EL (cell line): ENCODE measurements at regions not wholly inside any gene's neighbourhood (a gene's known extent, or its start where the extent isn't known, plus 50 kb on each side); places are given as distances from the start of the nearest gene placed in this dataset.
"Not testable (repeated sequence)": the region's sequence is repeated elsewhere in the genome, so short reads cannot be mapped to it uniquely, and the experiment has no call there.

Experiments
- DNase-seq: peaks from one replicate; pipeline ENCODE4 v3.0.0-alpha.2; 2016

DNA sequence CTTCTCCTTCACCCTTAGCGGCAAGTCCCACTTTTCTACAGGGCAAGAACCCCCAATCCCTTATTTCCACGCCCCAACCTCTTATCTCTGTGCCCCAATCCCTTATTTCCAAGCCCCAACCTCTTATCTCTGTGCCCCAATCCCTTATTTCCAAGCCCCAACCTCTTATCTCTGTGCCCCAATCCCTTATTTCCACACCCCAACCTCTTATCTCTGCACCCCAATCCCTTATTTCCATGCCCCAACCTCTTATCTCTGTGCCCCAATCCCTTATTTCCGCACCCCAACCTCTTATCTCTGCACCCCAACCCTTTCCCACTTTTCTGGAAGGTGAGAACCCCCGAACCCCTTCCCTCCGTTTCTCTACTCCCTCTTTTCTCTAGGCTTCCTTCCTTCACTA, 116.1 kb upstream of the GJE1 start:
- DNase-seq, result not testable (repeated sequence)

- not testable (repeated sequence) for DNase-seq
Observed at GRCh38 chr6:142015463-142015862, 117.3 kb upstream of the GJE1 start.

DNA sequence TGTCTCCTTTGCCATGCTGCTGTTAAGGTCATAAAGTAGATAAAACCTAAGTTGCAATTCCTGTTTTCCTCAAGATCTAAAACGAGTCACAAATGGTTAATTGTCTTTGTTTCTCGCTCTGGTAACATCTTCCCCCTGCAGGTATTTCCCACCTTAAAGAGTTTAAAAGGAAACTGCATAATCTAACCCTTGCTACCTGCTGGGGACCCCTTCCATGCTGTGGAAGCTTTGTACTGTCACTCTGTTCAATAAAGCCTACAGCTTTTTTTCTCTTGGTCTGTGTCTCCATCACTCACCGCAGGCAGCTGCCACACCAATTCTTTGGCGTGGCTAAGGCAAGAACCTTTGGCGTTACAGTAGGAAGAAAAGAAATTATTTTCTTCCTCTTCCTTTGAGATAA, 117.7 kb upstream of the GJE1 start:
- DNase-seq, result no peak

GRCh38 chr6:142014515-142014914, 118.2 kb upstream of the GJE1 start:
- peak; percentile 98 for DNase-seq

DNA sequence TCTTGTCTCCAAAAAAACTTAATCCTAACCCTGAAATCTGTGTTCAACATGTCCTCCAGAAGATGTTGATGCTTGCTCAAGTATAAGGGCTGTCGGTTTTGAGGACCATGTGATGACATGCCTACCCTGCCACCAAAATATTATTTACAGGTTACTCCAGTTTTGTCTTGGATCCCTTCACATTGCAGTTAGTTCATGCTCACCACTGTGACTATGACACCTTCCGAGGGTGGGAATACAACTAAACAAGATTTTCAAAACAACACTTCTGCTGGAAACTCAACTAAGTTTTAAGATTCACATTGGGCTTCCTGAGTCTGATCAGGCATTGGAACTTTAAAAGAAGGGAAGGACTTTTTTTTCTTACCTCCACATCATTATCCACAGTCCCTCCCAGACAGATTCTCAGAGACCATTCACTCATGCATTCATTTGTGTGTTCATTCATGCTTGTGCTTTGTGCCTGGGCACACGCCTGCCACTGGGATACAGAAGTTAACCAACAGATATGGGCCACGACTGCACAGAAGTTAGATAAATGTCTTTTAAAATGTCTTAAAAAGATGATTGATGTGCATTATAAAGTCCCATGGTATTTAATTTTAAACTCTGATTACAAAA, 118.7 kb upstream of the GJE1 start:
- DNase-seq, result peak; percentile 36

DNA sequence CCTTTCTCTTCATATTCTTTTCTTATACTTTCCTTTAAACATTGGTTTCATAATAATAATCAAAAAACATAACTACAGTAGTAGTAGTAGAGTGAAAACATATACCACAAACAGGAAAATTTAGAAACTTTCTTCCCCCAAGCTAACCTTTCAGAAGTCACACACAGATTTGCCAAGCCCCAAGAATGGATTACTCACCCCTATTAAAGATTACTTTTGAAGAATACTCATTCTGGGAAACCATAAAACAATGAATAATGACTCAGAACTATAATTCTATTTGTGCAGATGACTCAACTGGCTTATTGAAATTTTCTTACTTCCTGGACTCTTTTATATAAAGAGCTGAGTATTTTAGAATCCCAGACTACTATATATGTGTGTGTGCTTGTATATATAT, 119.4 kb upstream of the GJE1 start:
- DNase-seq, result peak; percentile 93

- peak; percentile 16 for DNase-seq
Observed at GRCh38 chr6:142011775-142012174, 121.0 kb upstream of the GJE1 start.

GRCh38 chr6:142011156-142011555, 121.6 kb upstream of the GJE1 start:
- DNase-seq, result peak; percentile 55

GRCh38 chr6:142009647-142010046, 123.1 kb upstream of the GJE1 start:
- DNase-seq, result peak; percentile 69

- no peak for DNase-seq
Observed at GRCh38 chr6:142008781-142009180, 123.9 kb upstream of the GJE1 start.

- DNase-seq, result peak; percentile 35
Observed at GRCh38 chr6:142008016-142008735, 124.5 kb upstream of the GJE1 start.

DNA sequence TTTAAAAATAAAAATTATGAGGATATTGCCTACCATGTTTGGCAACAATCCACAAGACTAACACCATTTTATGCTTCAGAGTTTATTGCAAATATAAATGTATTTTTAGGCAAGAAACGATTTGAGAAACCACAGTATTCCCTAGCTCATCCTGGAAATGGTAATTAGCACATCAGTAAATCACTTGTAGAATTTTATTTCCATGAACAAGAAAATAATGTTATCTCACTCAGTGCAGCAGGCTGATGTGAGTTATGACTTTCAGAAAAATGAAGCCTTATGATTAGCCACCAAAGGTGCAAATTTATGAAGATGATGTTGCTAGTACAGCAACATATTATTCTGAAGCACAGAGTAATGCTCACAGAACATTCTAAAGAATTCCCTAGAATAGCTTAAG, 127.7 kb upstream of the GJE1 start:
- no peak for DNase-seq

DNA sequence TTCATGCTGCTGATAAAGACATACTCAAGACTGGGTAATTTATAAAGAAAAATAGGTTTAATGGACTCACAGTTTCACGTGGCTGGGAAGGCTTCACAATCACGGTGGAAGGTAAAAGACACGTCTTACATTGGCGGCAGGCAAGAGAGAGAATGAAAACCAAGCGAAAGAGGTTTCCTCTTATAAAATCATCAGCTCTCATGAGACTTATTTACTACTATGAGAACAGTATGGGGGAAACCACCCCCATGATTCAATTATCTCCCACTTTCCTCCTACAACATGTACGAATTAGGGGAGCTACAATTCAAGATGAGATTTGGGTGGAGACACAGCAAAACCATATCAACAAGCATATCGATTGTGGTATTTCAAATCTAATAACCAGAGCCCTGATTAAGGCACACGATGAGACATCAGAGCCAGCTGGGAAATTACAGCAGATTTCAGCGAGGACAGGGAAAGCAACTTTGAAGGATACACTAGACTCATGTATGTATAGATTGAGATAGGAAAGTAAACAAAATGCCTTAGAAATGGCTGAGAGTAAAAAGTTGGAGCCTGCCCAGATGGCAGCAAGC, 129.8 kb upstream of the GJE1 start:
- no peak for DNase-seq

DNA sequence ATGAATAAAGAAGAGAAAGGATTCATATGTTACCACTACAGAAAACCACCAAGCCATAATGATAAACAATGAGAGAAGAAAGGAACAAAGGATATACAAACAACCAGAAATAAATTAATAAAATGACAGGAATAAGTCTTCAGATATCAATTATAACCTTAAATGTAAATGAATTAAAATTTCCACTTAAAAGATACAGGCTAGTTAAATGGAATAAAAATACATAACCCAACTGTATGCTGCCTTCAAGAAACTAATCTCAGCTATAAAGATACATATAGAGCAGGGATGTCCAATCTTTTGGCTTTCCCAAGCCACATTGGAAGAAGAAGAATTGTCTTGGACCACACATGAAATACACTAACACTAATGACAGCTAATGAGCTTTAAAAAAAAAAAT, 135.9 kb upstream of the GJE1 start:
- DNase-seq, result no peak

GRCh38 chr6:141992109-141992508, 140.6 kb upstream of the GJE1 start:
- no peak for DNase-seq

- no peak for DNase-seq
Observed at GRCh38 chr6:141990840-141991239, 141.9 kb upstream of the GJE1 start.

- no peak for DNase-seq
Observed at GRCh38 chr6:141989706-141989959, 143.1 kb upstream of the GJE1 start.

DNA sequence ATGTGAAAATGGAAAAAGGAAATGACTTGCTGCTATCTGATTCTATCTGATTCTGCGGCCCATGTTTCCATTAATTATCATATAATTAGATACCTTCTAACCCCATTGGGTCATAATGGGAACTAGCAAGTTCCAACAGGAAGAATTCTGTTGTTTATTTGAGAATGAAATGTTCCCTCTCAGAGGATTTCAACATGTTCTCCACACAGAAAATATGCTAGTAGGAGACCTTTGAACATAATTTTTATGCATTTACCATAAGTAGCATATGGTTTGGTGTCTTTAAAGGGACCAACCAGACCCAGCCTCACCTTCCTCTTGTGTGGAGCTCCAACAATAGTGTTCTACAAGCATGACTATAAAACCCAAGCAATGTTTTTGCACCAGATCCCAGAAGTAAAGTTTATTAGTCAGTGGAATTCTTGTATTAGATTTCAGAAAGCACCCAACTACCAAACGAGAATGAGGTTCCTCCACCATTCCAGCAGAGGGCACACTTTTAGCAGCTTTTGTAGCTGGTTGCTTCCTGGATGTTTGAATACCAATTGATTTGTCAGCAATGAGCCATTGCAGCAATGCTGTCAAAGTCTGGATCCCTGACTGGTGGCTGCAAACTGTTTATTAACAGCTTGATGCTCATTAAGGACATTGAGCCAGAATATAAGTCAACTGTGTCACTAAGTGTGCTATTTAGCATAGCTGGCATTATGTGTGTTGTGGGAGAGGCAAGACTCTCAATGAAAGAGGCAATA, 143.6 kb upstream of the GJE1 start:
- DNase-seq, result peak; percentile 80

GRCh38 chr6:141988327-141988726, 144.4 kb upstream of the GJE1 start:
- no peak for DNase-seq

GRCh38 chr6:141986457-141986856, 146.3 kb upstream of the GJE1 start:
- no peak for DNase-seq

DNA sequence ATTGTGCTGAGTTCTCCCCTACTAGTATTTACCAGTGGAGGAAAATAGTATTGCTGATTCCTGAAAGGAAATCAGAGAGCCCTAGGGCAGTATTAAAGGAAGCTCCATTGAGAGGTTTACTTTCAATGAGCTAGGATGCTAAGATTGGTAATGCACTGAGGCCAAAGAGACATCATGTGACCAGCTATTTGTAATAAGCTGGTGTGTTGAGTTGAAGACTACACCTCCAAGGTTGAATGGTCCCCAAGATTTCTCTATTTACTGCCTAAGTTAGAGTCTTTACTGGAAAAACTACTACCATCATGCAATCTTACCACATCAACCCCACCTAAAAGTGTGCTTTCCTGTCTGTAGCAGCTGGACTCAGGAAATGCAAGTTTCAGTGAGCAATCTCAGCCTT, 151.5 kb upstream of the GJE1 start:
- no peak for DNase-seq

- no peak for DNase-seq
Observed at GRCh38 chr6:141977782-141978181, 154.9 kb upstream of the GJE1 start.

DNA sequence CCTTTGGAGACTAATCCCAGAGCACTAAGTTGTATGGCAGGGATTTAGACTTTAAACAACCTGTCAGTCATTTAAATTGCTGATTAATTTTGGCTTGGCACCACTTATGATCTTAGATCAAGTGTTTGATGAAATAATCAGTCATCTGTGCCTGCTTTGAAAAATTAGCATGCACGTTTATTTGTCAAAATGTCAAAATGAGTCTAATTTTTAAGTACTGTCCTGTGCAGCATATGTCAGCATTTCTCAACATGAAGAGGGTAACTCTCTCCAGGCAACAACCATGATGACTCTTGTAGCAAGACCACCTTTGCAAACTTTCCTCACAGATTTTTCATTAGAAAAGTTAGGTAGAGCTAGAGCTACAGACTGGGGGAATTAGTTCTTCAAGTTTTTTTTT, 155.7 kb upstream of the GJE1 start:
- no peak for DNase-seq
